ENCODE measurements at regions not wholly inside any gene's neighbourhood (a gene's known extent, or its start where the extent isn't known, plus 50 kb on each side); places are given as distances from the start of the nearest gene placed in this dataset.

DNA sequence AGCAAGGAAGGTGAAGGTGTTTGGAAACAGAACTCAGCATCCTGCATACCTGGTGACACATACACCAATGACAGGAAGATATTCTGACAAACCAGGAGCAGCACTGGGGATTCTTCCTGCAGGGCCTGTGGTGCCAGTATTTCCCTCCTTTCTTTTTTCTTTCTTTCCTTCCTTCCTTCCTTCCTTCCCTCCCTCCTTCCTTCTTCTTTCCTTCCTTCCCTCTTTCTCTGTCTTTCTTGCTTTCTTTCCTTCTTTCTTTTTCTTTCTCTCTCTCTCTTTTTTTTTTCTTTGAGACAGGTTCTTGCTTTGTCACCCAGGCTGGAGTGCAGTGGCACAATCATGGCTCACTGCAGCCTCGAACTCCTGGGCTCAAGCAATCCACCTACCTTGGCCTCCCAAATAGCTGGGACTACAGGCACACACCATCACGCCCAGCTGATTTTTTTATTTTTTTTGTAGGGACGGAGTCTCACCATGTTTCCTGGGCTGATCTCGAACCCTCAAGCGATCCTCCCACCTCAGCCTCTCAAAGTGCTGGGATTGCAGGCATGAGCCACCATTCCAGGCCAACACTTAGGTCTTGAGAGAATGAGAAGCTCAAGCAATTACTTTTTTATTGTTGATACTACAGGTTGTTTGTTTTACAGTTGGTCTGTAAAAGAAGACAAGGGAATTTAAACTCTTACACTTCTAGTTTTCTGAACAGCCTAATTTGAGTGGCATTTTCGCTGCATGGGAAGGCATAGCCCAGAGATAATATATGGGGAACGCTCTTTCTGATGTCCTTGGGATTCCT, 54.7 kb upstream of the GATA6 start:
- no peak for TF ChIP-seq CTCF (IDR thresholded peaks at IDR 0.05)
- no peak for TF ChIP-seq TCF7L2 (IDR thresholded peaks at IDR 0.05; ENCODE audit: low read depth, low read length)
- TF ChIP-seq REST (IDR thresholded peaks at IDR 0.05; ENCODE audit: insufficient read depth in 1 of 2, low read depth in 2 of 2, low read length in 1 of 2): no peak
- TF ChIP-seq SIN3A (IDR thresholded peaks at IDR 0.05; ENCODE audit: borderline replicate concordance, insufficient read depth, low read depth, low read length): no peak

Data from Panc1 (cell line).